Non-pigmented ciliary epithelial cell (primary cell): ENCODE measurements at regions not wholly inside any gene's neighbourhood (a gene's known extent, or its start where the extent isn't known, plus 50 kb on each side); places are given as distances from the start of the nearest gene placed in this dataset.

ENCODE experiments used
- DNase-seq: peaks from one replicate; pipeline ENCODE4 v3.0.0-alpha.2; 2010; ENCODE audit warnings: low read depth

- no peak for DNase-seq
Measured at GRCh38 chr3:178456621-178457285, 79.5 kb upstream of the KCNMB2 start.

GRCh38 chr3:178457511-178457910, 78.7 kb upstream of the KCNMB2 start:
- DNase-seq: no peak

- no peak for DNase-seq
Measured at GRCh38 chr3:178458313-178459037, 77.8 kb upstream of the KCNMB2 start.

- DNase-seq: no peak
Measured at GRCh38 chr3:178459038-178459410, 77.2 kb upstream of the KCNMB2 start.

- no peak for DNase-seq
Measured at GRCh38 chr3:178465260-178466180, 70.7 kb upstream of the KCNMB2 start.

- no peak for DNase-seq
Measured at GRCh38 chr3:178472941-178473340, 63.3 kb upstream of the KCNMB2 start.

GRCh38 chr3:178474526-178474925, 61.7 kb upstream of the KCNMB2 start:
- no peak for DNase-seq

GRCh38 chr3:178475062-178475461, 61.2 kb upstream of the KCNMB2 start:
- DNase-seq: no peak

- DNase-seq: no peak
Measured at GRCh38 chr3:178476886-178477285, 59.4 kb upstream of the KCNMB2 start.

- DNase-seq: no peak
Measured at GRCh38 chr3:178479446-178479845, 56.8 kb upstream of the KCNMB2 start.

GRCh38 chr3:178479860-178480259, 56.4 kb upstream of the KCNMB2 start:
- no peak for DNase-seq

GRCh38 chr3:178480274-178480673, 56.0 kb upstream of the KCNMB2 start:
- no peak for DNase-seq

GRCh38 chr3:178480795-178481194, 55.4 kb upstream of the KCNMB2 start:
- DNase-seq: no peak

GRCh38 chr3:178482981-178483380, 53.3 kb upstream of the KCNMB2 start:
- no peak for DNase-seq

- no peak for DNase-seq
Measured at GRCh38 chr3:178483704-178484103, 52.5 kb upstream of the KCNMB2 start.

- DNase-seq: no peak
Measured at GRCh38 chr3:178485756-178486155, 50.5 kb upstream of the KCNMB2 start.
